ENCODE measurements at regions not wholly inside any gene's neighbourhood (a gene's known extent, or its start where the extent isn't known, plus 50 kb on each side); places are given as distances from the start of the nearest gene placed in this dataset.
"Not testable (repeated sequence)": the region's sequence is repeated elsewhere in the genome, so short reads cannot be mapped to it uniquely, and the experiment has no call there.

GRCh38 chr4:157701695-157701994 lies 471.2 kb downstream of the GASK1B start:
- DNase-seq (ENCODE audit: extremely low read depth, low read depth), result no peak

GRCh38 chr4:157700898-157701694 lies 471.7 kb downstream of the GASK1B start:
- no peak for DNase-seq (ENCODE audit: extremely low read depth, low read depth)

DNA sequence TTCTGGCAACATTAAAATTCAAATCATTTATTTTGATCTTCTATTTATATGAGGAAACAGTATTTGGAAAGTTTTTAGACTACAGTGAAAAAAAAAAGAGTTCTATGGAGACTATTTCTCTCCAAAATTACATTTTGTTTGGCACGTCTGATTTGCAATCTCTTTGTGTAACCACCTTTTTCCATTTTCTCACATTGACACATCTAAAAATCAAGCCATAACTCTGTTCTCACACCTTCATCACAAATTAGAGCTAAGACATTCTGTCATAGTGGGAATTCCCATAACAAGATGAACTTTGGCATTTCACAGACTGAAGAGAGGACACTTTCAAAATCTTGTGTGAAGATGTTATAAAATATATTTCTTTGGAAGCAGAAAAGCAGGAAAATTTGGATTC lies 468.9 kb downstream of the GRIA2 start:
- DNase-seq (ENCODE audit: extremely low read depth, low read depth), result no peak

DNA sequence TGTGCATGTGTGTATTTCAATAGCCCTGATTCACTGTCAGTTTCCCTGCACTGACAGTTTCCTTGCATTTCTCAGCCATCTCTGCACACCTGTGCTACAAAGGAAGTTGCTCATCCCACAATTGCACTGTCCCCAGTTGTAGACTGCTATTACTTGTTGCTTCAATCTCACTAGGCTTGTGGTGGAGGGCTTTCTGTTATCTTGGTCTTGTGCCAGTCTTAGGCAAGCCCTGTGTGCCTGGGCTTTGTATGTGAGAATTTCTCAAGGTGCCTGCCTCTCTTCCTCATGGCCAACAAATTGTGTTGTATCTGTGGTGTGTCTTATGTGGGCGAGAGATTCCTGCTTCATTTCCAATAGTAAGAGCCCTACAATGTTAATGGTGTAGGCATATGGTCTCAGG lies 467.4 kb downstream of the GRIA2 start:
- no peak for DNase-seq (ENCODE audit: extremely low read depth, low read depth)

- not testable (repeated sequence) for DNase-seq (ENCODE audit: extremely low read depth, low read depth)
Observed at GRCh38 chr4:157679326-157679725, 458.8 kb downstream of the GRIA2 start.

- DNase-seq (ENCODE audit: extremely low read depth, low read depth), result no peak
Observed at GRCh38 chr4:157678478-157678877, 457.9 kb downstream of the GRIA2 start.

GRCh38 chr4:157674699-157675098 lies 454.2 kb downstream of the GRIA2 start:
- DNase-seq (ENCODE audit: extremely low read depth, low read depth), result no peak

DNA sequence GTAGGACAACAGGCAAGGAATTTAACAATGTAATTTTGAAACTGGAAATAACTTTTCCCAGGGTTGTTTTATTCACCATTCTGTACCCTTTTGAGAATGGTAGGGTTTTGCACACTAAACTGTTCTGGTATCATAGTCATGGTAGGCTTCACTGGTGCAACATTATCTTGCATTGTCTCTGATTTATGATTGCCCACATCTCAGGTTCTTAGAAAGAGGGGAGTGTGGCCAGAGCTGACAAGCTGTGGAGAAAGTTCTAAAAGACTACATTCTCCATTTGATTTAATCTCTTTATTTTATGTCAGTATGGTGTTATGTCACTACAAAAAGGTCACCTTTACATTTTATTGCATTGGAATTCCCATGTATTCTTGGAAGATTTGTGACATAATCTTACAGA lies 447.3 kb downstream of the GRIA2 start:
- no peak for DNase-seq (ENCODE audit: extremely low read depth, low read depth)

- DNase-seq (ENCODE audit: extremely low read depth, low read depth), result no peak
Observed at GRCh38 chr4:157664726-157665125, 444.2 kb downstream of the GRIA2 start.

DNA sequence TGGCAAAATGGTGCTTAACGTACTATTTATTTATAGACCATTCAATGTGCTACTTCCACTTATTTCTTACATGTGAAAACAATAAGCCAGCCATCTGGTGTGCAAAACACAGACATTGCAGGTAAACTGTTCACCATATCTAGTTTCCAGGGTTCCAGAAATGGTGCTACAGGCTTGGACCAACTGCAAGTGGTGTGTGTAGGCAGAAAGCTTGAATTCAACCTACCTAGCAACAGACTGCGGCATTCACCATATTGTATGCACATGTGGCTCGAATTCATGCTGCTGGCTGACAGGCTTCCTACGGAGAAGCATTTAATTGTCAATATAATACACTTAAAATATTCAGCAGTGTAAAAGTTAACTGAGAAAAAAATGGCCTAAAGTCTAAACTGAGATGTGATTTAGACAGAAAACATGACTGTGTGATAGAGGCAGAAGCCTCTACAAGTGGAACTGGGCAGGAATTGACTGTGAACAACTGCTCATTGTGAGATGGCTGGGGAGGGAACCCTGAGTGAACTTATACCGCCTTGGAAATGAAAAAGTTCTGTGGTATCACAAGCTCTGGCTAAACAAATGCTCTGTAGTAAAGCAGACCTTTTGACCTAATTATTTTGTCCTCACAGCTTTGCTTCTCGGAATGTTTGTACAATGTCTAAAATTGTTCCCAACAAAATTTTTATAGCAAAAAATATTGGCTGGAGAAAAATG lies 434.7 kb downstream of the GRIA2 start:
- no peak for DNase-seq (ENCODE audit: extremely low read depth, low read depth)

GRCh38 chr4:157643257-157643656 lies 422.7 kb downstream of the GRIA2 start:
- DNase-seq (ENCODE audit: extremely low read depth, low read depth), result no peak

GRCh38 chr4:157634057-157634456 lies 413.5 kb downstream of the GRIA2 start:
- DNase-seq (ENCODE audit: extremely low read depth, low read depth), result no peak

DNA sequence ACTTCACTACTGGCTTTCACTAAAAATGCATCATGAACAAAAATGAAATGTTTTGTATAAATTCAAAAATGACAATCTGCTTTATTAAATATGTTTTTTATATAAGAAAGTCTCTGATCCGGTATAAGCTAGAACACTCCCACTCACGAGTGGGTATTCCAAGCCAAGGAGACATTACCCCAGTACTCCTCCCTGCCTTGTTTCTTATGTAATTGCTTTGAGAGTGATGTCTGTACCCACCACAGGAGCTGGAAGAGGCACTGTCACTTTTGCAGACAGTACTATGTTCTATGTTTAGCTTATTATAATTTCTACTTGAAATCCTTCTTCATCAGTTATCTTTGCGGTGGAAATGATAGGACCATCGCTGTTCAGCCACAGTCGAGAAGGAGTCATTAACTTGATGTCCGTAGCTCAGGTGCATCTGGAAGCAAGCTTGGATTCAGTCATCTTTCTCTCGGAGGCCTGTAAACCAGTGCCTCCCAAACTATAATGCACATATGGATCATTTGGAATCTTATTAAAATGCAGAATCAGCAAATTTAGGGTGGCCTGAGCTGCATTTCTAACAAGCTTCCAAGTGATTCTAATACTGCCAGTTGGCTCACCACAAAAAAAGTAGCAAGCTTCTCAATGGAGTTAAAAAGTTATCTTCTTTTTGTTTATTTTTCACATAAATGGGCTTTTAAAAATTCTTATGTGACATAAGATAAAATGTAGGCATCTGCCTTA lies 396.4 kb downstream of the GRIA2 start:
- no peak for DNase-seq (ENCODE audit: extremely low read depth, low read depth)

GRCh38 chr4:157607996-157608395 lies 387.5 kb downstream of the GRIA2 start:
- DNase-seq (ENCODE audit: extremely low read depth, low read depth), result no peak

DNA sequence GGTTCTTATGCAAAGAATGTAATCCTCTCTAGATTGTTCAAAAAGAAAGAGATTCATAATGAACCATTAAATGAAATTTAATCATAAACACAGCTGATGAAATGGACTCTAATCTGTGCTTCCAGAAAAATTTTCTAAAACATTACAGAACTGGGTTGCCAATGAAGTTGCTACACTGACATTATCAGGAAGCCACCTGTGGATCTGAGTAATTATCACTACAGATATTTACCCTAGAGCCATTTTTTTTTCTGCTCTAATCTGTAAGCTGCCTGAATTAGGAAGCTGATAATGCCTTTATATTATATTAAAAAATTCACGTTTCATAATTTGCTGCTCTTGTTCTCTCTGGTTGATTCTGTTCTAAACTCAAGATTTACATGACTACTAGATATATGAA lies 380.1 kb downstream of the GRIA2 start:
- no peak for DNase-seq (ENCODE audit: extremely low read depth, low read depth)

- DNase-seq (ENCODE audit: extremely low read depth, low read depth), result no peak
Observed at GRCh38 chr4:157591245-157591644, 370.7 kb downstream of the GRIA2 start.

DNA sequence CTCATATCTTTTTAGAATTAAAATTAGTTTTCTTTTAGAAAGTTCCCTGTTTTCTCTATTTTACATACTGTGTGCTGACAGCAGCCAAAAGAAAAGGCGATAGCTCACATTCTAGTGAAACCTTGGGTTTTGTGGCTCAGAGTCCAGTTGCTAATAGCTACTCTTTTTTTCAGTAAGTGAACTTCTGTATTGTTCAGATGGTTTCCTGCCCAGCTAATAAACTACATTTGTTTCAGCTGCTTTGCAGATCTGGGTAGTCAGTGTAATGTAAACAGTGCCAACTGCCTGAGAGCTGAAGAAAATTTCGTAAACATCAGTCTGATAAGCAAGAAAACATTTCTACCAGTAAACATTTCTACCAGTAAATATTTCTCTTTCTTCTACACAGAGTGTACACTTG lies 370.2 kb downstream of the GRIA2 start:
- no peak for DNase-seq (ENCODE audit: extremely low read depth, low read depth)

DNA sequence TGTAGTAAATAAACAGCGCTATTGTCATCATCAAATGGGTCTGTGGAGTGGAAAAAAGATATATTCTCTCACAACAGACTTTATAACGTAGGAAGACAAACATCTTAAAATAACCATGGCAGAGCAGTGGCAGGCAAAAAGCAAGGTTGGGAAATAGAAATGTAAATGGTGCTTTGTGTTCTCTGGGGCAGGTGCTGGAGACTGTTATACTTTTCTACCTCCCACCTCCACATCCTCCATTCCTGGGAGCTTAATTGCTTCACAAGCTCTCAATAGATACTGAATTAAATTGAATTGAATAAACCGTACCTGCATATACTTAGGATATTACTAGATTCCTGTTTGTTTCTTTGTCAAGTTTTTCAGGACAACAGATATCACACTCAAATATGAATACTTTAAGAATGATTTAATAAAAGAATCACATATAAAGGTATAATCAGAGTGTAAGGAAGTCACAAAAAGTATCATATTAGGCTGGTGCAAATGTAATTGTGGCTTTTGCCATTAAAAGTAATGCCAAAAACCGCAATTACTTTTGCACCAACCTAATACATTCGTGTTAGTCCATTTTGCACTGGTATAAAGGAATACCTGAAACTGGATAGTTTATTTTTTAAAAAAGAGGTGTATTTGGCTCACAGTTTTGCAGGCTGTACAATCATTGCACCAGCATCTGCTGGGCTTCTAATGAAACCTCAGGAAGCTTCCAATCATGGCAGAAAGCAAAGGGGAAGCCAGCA lies 367.3 kb downstream of the GRIA2 start:
- DNase-seq (ENCODE audit: extremely low read depth, low read depth), result no peak

DNA sequence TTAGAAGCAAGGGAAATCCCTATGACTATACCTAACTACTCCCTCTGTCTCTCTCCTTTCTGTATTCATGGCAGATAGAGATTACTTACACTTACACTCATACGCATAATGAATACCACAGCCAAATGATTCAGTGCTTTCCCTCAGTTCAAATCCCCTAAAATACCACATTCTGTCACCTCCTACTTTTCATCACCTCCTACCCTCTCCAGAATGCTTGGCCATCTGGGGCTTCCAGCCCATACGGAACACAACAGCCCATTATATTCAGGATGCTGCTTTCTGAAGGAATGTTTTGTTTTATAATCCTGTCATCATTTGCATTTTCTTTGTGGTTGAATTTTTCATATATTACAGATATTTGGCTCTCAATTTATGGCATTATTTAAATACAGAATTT lies 361.6 kb downstream of the GRIA2 start:
- DNase-seq (ENCODE audit: extremely low read depth, low read depth), result no peak

GRCh38 chr4:157576671-157577217 lies 356.2 kb downstream of the GRIA2 start:
- DNase-seq (ENCODE audit: extremely low read depth, low read depth), result no peak

DNA sequence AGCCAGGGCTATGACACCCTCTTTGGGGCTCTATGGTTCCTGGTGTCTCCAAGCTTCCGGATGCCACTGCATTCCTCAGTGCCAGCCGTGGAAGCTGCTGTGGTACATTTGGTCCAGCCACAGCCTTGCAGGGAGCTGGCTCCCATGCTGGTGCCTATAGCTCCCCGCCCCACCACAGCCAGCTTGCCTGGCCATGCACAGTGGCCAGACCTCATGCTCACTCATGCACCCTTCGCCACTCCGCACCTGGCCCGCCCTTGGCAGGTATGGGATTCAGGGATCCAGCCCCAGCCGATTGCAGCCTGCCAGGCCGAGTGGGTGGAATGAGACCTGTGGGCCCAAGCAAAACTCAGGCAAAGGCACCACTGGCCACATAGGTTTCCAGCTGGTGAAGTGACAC lies 354.8 kb downstream of the GRIA2 start:
- no peak for DNase-seq (ENCODE audit: extremely low read depth, low read depth)

Measured in NCI-H460 (cell line).